Liver (tissue), 7 donors: ENCODE measurements at regions not wholly inside any gene's neighbourhood (a gene's known extent, or its start where the extent isn't known, plus 50 kb on each side); places are given as distances from the start of the nearest gene placed in this dataset.
"Not testable (repeated sequence)": the region's sequence is repeated elsewhere in the genome, so short reads cannot be mapped to it uniquely, and the experiment has no call there.

Experiments used
- DNase-seq: peaks from one replicate; pipeline ENCODE4 v3.0.0-alpha.2; 2017; ENCODE audit warnings: low spot score
- H3K27ac ChIP-seq, 2 donors: one replicate each; pipeline ENCODE4 v1.7.0; 2013; ENCODE audit warnings: inconsistent platforms in 2 of 2, low read length in 2 of 2, control low read depth in 1 of 2, low read depth in 1 of 2, mild to moderate bottlenecking in 1 of 2
- H3K27me3 ChIP-seq, 4 donors: one replicate each; pipeline versions ENCODE4 v1.6.1 to v1.7.0; 2013; ENCODE audit warnings: low read length in 3 of 4, inconsistent platforms in 1 of 4, mild to moderate bottlenecking in 1 of 4, moderate library complexity in 1 of 4; ENCODE audit not compliant: control insufficient read depth in 4 of 4, insufficient read depth in 4 of 4
- H3K36me3 ChIP-seq, 4 donors: one replicate each; pipeline versions ENCODE4 v1.6.1 to v1.7.0; 2013; ENCODE audit warnings: low read length in 3 of 4, mild to moderate bottlenecking in 3 of 4, low read depth in 1 of 4, moderate library complexity in 1 of 4; ENCODE audit not compliant: control insufficient read depth in 4 of 4, insufficient read depth in 3 of 4
- H3K4me1 ChIP-seq, 4 donors: one replicate each; pipeline versions ENCODE4 v1.6.1 to v1.7.0; 2013; ENCODE audit warnings: low read length in 3 of 4, mild to moderate bottlenecking in 3 of 4, moderate library complexity in 1 of 4; ENCODE audit not compliant: control insufficient read depth in 4 of 4, insufficient read depth in 4 of 4
- H3K4me3 ChIP-seq, 3 donors: one replicate each; pipeline versions ENCODE4 v1.6.1 to v1.7.0; 2013; ENCODE audit warnings: low read length in 3 of 3, control low read depth in 1 of 3, low read depth in 1 of 3, mild to moderate bottlenecking in 1 of 3
- H3K9ac ChIP-seq, 2 donors: one replicate each; pipeline ENCODE4 v1.7.0; 2013; ENCODE audit warnings: low read length in 2 of 2, mild to moderate bottlenecking in 2 of 2, moderate library complexity in 2 of 2, control low read depth in 1 of 2, low read depth in 1 of 2
- H3K9me3 ChIP-seq, 4 donors: one replicate each; pipeline versions ENCODE4 v1.6.1 to v1.7.0; 2013; ENCODE audit warnings: low read length in 3 of 4; ENCODE audit not compliant: control insufficient read depth in 4 of 4
- EGR1 ChIP-seq, 2 donors: IDR thresholded peaks; 2 replicates each; pipeline ENCODE4 v1.6.1; 2016 to 2018; ENCODE audit warnings: antibody characterized with exemption in 2 of 2, low read depth in 2 of 2
- FOXA1 ChIP-seq: IDR thresholded peaks from 2 replicates; pipeline ENCODE4 v1.6.1; 2016; ENCODE audit warnings: antibody characterized with exemption
- FOXA2 ChIP-seq: IDR thresholded peaks from 2 replicates; pipeline ENCODE4 v1.6.1; 2016; ENCODE audit warnings: antibody characterized with exemption
- GABPA ChIP-seq, 2 donors: IDR thresholded peaks in 1 of 2; conservative IDR thresholded peaks in 1 of 2; 2 replicates each; pipeline ENCODE4 v1.6.1; 2016; ENCODE audit warnings: antibody characterized with exemption in 2 of 2, mild to moderate bottlenecking in 1 of 2, moderate library complexity in 1 of 2
- HNF4A ChIP-seq, 2 donors: conservative IDR thresholded peaks; 2 replicates each; pipeline ENCODE4 v1.6.1; 2016; ENCODE audit warnings: antibody characterized with exemption in 2 of 2, mild to moderate bottlenecking in 2 of 2
- HNF4G ChIP-seq: IDR thresholded peaks from 2 replicates; pipeline ENCODE4 v1.6.1; 2016; ENCODE audit warnings: antibody characterized with exemption
- JUND ChIP-seq, 2 donors: IDR thresholded peaks; 2 replicates each; pipeline ENCODE4 v1.6.1; 2016; ENCODE audit warnings: antibody characterized with exemption in 2 of 2
- NR2F2 ChIP-seq: IDR thresholded peaks from 2 replicates; pipeline ENCODE4 v1.6.1; 2016; ENCODE audit warnings: antibody characterized with exemption
- RAD21 ChIP-seq, 2 donors: IDR thresholded peaks; 2 replicates each; pipeline ENCODE4 v1.6.1; 2016; ENCODE audit warnings: antibody characterized with exemption in 2 of 2, mild to moderate bottlenecking in 2 of 2
- RXRA ChIP-seq, 2 donors: IDR thresholded peaks; 2 replicates each; pipeline ENCODE4 v1.6.1; 2017 to 2018; ENCODE audit warnings: antibody characterized with exemption in 2 of 2, mild to moderate bottlenecking in 1 of 2
- SP1 ChIP-seq: IDR thresholded peaks from 2 replicates; pipeline ENCODE4 v1.6.1; 2018; ENCODE audit warnings: antibody characterized with exemption, mild to moderate bottlenecking
- TAF1 ChIP-seq: conservative IDR thresholded peaks from 2 replicates; pipeline ENCODE4 v1.6.1; 2016; ENCODE audit warnings: antibody characterized with exemption, mild to moderate bottlenecking
- YY1 ChIP-seq: IDR thresholded peaks from 2 replicates; pipeline ENCODE4 v1.6.1; 2016; ENCODE audit warnings: antibody characterized with exemption, mild to moderate bottlenecking
- WGBS: extraction: QIAGEN DNeasy Blood & Tissue Kit; methylation state at CpG from one replicate; pipeline ENCODE4 v1.1.7; 2013; 5-methylcytosine and 5-hydroxymethylcytosine counted together
- TF ChIP-seq, protein P1 (sequence below): IDR thresholded peaks from 2 replicates; pipeline ENCODE4 v1.6.1; 2016; ENCODE audit warnings: antibody characterized with exemption
- TF ChIP-seq, protein P2 (sequence below): IDR thresholded peaks from 2 replicates; pipeline ENCODE4 v1.6.1; 2016; ENCODE audit warnings: antibody characterized with exemption
- donor health status: healthy.
- donor health status: healthy.
- donor health status: healthy.
- donor health status: healthy.

DNA sequence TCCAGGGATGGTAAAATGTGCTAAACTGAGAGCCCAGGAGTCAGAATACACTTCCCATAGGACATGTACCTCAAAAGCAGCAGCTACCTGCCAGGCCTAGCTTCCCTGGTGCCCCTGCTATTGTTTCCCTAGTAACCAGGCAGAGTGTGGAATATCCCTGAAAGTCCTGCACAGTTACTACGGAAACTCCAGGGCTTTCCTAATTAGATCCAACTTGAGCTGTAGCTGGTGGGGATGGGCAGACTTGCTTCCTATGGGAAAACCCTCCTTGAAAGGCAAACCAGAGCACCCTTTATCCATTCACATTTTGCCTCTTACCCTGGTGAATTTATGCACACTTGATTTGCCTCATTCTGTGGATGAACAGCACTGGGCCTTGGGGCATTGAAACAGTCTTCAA, 559.9 kb upstream of the PBX1 start:
- Histone ChIP-seq H3K27me3 (no peaks in the 10 kb centered on the region), H3K4me1 (no peaks in the 10 kb centered on the region), H3K9me3 (peaks cover 0 to 2% (median 0%) of the 10 kb centered on the region in 4 donors), H3K36me3 (no peaks in the 10 kb centered on the region), H3K9ac (no peak overlapping the region), H3K4me3 (no peak overlapping the region), H3K27ac (no peak overlapping the region)
- TF ChIP-seq RAD21 (IDR thresholded peaks at IDR 0.05) (no peak), NR2F2 (no peak), RXRA (IDR thresholded peaks at IDR 0.05) (no peak), GABPA (IDR thresholded peaks at IDR 0.05 in 1 of 2, conservative IDR thresholded peaks at IDR 0.05 in 1 of 2) (no peak)
- 83% methylated on average over 1 of the region's 1 CpG for WGBS
- DNase-seq, result no peak

DNA sequence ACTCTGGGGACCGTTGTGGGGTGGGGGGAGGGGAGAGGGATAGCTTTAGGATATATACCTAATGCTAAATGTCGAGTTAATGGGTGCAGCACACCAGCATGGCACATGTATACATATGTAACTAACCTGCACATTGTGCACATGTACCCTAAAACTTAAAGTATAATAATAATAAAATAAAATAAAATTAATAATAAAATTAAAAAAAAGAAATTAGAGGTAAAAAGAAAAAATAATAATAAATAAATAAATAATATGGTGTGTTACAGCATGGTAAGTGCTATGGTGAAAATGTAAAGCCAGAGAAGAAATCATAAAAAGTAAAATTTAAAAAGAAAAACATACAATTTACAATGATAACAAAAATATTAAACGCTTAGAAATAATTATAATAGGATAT, 552.8 kb upstream of the PBX1 start:
- 77% methylated on average over 3 of the region's 3 CpGs for WGBS
- not testable (repeated sequence) for DNase-seq, H3K4me1 ChIP-seq, H3K9me3 ChIP-seq, H3K27me3 ChIP-seq, H3K36me3 ChIP-seq, H3K9ac ChIP-seq, H3K4me3 ChIP-seq, H3K27ac ChIP-seq

DNA sequence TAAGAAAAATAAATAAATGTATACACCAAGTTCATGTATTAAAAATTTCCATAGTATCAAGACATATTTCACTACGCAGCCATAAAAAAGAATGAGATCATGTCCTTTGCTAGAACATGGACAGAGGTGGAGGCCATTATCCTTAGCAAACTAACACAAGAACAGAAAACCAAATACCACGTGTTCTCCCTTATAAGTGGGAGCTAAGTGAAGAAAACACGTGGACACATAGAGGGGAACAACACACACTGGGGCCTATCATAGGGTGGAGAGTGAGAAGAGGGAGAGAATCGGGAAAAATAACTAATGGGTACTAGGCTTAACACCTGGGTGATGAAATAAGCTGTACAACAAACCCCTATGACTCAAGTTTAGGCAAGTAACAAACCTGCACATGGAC, 552.4 kb upstream of the PBX1 start:
- TF ChIP-seq, protein P1, sequence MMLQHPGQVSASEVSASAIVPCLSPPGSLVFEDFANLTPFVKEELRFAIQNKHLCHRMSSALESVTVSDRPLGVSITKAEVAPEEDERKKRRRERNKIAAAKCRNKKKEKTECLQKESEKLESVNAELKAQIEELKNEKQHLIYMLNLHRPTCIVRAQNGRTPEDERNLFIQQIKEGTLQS, result no peak
- TF ChIP-seq YY1 (no peak), HNF4A (conservative IDR thresholded peaks at IDR 0.05) (no peak), JUND (IDR thresholded peaks at IDR 0.05) (no peak), GABPA (IDR thresholded peaks at IDR 0.05 in 1 of 2, conservative IDR thresholded peaks at IDR 0.05 in 1 of 2) (no peak), EGR1 (IDR thresholded peaks at IDR 0.05; ENCODE audit: low read depth in 2 of 2) (no peak), SP1 (no peak), RAD21 (IDR thresholded peaks at IDR 0.05) (no peak), RXRA (IDR thresholded peaks at IDR 0.05) (no peak), HNF4G (no peak), FOXA2 (no peak), TAF1 (no peak), FOXA1 (no peak), NR2F2 (no peak)
- TF ChIP-seq, protein P2, sequence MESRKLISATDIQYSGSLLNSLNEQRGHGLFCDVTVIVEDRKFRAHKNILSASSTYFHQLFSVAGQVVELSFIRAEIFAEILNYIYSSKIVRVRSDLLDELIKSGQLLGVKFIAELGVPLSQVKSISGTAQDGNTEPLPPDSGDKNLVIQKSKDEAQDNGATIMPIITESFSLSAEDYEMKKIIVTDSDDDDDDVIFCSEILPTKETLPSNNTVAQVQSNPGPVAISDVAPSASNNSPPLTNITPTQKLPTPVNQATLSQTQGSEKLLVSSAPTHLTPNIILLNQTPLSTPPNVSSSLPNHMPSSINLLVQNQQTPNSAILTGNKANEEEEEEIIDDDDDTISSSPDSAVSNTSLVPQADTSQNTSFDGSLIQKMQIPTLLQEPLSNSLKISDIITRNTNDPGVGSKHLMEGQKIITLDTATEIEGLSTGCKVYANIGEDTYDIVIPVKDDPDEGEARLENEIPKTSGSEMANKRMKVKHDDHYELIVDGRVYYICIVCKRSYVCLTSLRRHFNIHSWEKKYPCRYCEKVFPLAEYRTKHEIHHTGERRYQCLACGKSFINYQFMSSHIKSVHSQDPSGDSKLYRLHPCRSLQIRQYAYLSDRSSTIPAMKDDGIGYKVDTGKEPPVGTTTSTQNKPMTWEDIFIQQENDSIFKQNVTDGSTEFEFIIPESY, result no peak
- WGBS, result 76% methylated on average over 4 of the region's 4 CpGs
- DNase-seq, result no peak
- no peak overlapping the region for H3K9ac ChIP-seq
- H3K27ac ChIP-seq, result no peak overlapping the region
- H3K4me3 ChIP-seq, result no peak overlapping the region
- H3K36me3 ChIP-seq, result no peaks in the 10 kb centered on the region
- peaks cover 0 to 4% (median under 1%) of the 10 kb centered on the region in 4 donors for H3K9me3 ChIP-seq
- H3K27me3 ChIP-seq, result no peaks in the 10 kb centered on the region
- H3K4me1 ChIP-seq, result no peaks in the 10 kb centered on the region
